Activated CD8-positive, alpha-beta T cell treated with anti-CD3 and anti-CD28 coated beads for 36 hours (primary cell): ENCODE measurements at regions not wholly inside any gene's neighbourhood (a gene's known extent, or its start where the extent isn't known, plus 50 kb on each side); places are given as distances from the start of the nearest gene placed in this dataset.
"Not testable (repeated sequence)": the region's sequence is repeated elsewhere in the genome, so short reads cannot be mapped to it uniquely, and the experiment has no call there.

Experiments
- ATAC-seq: fragments of 200-7000 bp; cut with Tn5 transposase; one replicate; pipeline ENCODE4 v1.10.0; 2021; ENCODE audit warnings: mild to moderate bottlenecking, moderate library complexity
- CTCF ChIA-PET: fragments of 350-600 bp; sonication (Branson Sonifier 250); formaldehyde crosslinking; loops from one replicate; lab custom pipeline; 2021; ENCODE audit warnings: antibody characterized with exemption; lab: Charles Lee
- POLR2A ChIA-PET: fragments of 350-600 bp; sonication (Branson Sonifier 250); formaldehyde crosslinking; loops from one replicate; lab custom pipeline; 2021; ENCODE audit warnings: antibody characterized with exemption; lab: Charles Lee
- DNase-seq: peaks from one replicate; pipeline ENCODE4 v3.0.0-alpha.2; 2020
- H3K27ac Mint-ChIP-seq: one replicate; pipeline ENCODE4 v1.8.0; 2021; ENCODE audit warnings: mild to moderate bottlenecking, mixed read lengths
- H3K27me3 Mint-ChIP-seq: one replicate; pipeline ENCODE4 v1.8.0; 2021; ENCODE audit warnings: mixed read lengths
- H3K36me3 Mint-ChIP-seq: one replicate; pipeline ENCODE4 v1.8.0; 2021; ENCODE audit warnings: low read depth, mixed read lengths
- H3K4me1 Mint-ChIP-seq: one replicate; pipeline ENCODE4 v1.8.0; 2021; ENCODE audit warnings: low read depth, mixed read lengths
- H3K4me3 Mint-ChIP-seq: one replicate; pipeline ENCODE4 v1.8.0; 2021; ENCODE audit warnings: mild to moderate bottlenecking, moderate library complexity, mixed read lengths
- H3K9me3 Mint-ChIP-seq: one replicate; pipeline ENCODE4 v1.8.0; 2021; ENCODE audit warnings: mixed read lengths
- CTCF ChIP-seq: fragments of 200-600 bp; IDR thresholded peaks from one replicate; pipeline ENCODE4 v1.8.0; 2022; ENCODE audit warnings: antibody characterized with exemption, mild to moderate bottlenecking
- intact Hi-C: fragments of 100-400 bp; cut with micrococcal nuclease; formaldehyde crosslinking; loops from one replicate; pipeline ENCODE4 v1.10.0; 2022

GRCh38 chr10:86586516-86586915 lies 64.9 kb upstream of the WAPL start:
- Mint-ChIP-seq H3K9me3 (no peaks in the 10 kb centered on the region), H3K4me1 (peaks cover 4% of the 10 kb centered on the region), H3K4me3 (no peak overlapping the region), H3K27me3 (no peaks in the 10 kb centered on the region), H3K36me3 (no peaks in the 10 kb centered on the region), H3K27ac (no peak overlapping the region)
- CTCF ChIA-PET = interaction anchor here (1.1 to 2.7 kb wide), 5 partner anchors 13 to 186 kb away, joined by 3 to 8 read pairs (median 7); no protein-coding TSS in a partner anchor
- POLR2A ChIA-PET = no interaction called here
- no peak for TF ChIP-seq CTCF
- ATAC-seq = no peak
- intact Hi-C loops = no loop called here
- DNase-seq = no peak

GRCh38 chr10:86588781-86589180 lies 65.6 kb upstream of the OPN4 start:
- H3K36me3 Mint-ChIP-seq, DNase-seq, H3K4me3 Mint-ChIP-seq, intact Hi-C loops, H3K9me3 Mint-ChIP-seq, ATAC-seq, H3K27me3 Mint-ChIP-seq, H3K27ac Mint-ChIP-seq, H3K4me1 Mint-ChIP-seq: not testable (repeated sequence)
- CTCF ChIA-PET = interaction anchor here (1.7 kb wide), 1 partner anchor 189 kb away, joined by 4 read pairs; no protein-coding TSS in a partner anchor
- POLR2A ChIA-PET = interaction anchor here (0.7 kb wide), 1 partner anchor 189 kb away, joined by 3 read pairs; no protein-coding TSS in a partner anchor

- intact Hi-C loops = no loop called here
- no peaks in the 10 kb centered on the region for H3K27me3 Mint-ChIP-seq
- H3K27ac Mint-ChIP-seq = no peak overlapping the region
- DNase-seq (no peak), ATAC-seq (no peak)
- H3K4me3 Mint-ChIP-seq = no peak overlapping the region
- TF ChIP-seq CTCF = no peak
- no peaks in the 10 kb centered on the region for H3K9me3 Mint-ChIP-seq
- H3K36me3 Mint-ChIP-seq = no peaks in the 10 kb centered on the region
- ChIA-PET POLR2A (no interaction called here), CTCF (no interaction called here)
- no peaks in the 10 kb centered on the region for H3K4me1 Mint-ChIP-seq
Observed at GRCh38 chr10:86591436-86591835, 62.9 kb upstream of the OPN4 start.

- intact Hi-C loops = no loop called here
- Mint-ChIP-seq H3K27me3 (no peaks in the 10 kb centered on the region), H3K9me3 (no peaks in the 10 kb centered on the region), H3K4me3 (no peak overlapping the region), H3K36me3 (no peaks in the 10 kb centered on the region), H3K27ac (no peak overlapping the region), H3K4me1 (no peaks in the 10 kb centered on the region)
- ChIA-PET CTCF (no interaction called here), POLR2A (interaction anchor here (0.7 kb wide), 1 partner anchor 190 kb away, joined by 3 read pairs; no protein-coding TSS in a partner anchor)
- DNase-seq = no peak
- TF ChIP-seq CTCF = no peak
- ATAC-seq = no peak
Observed at GRCh38 chr10:86592413-86592812, 61.9 kb upstream of the OPN4 start.

GRCh38 chr10:86594535-86594934 lies 59.8 kb upstream of the OPN4 start:
- no peak for DNase-seq
- Mint-ChIP-seq H3K36me3 (no peaks in the 10 kb centered on the region), H3K27me3 (no peaks in the 10 kb centered on the region), H3K27ac (no peak overlapping the region), H3K9me3 (no peaks in the 10 kb centered on the region), H3K4me1 (no peaks in the 10 kb centered on the region), H3K4me3 (no peak overlapping the region)
- no peak for TF ChIP-seq CTCF
- ChIA-PET POLR2A (interaction anchor here (0.7 kb wide), 1 partner anchor 138 kb away, joined by 3 read pairs; no protein-coding TSS in a partner anchor), CTCF (no interaction called here)
- no peak for ATAC-seq
- intact Hi-C loops = no loop called here
